SK-N-SH treated with all-trans-retinoic acid at 6 μM for 48 hours (cell line): ENCODE measurements at regions not wholly inside any gene's neighbourhood (a gene's known extent, or its start where the extent isn't known, plus 50 kb on each side); places are given as distances from the start of the nearest gene placed in this dataset.

Experiments
- ARNTL ChIP-seq: fragments of 450-650 bp; formaldehyde crosslinking; IDR thresholded peaks from 2 replicates; pipeline ENCODE4 v1.5.0; 2020; ENCODE audit warnings: low read depth, mild to moderate bottlenecking, moderate library complexity, borderline replicate concordance
- ESRRG ChIP-seq: fragments of 250-450 bp; sonication (Bioruptor Pico); IDR thresholded peaks from 2 replicates; pipeline ENCODE4 v1.6.1; 2021; ENCODE audit warnings: mild to moderate bottlenecking
- TCF4 ChIP-seq: fragments of 250-450 bp; sonication (Bioruptor Pico); IDR thresholded peaks from 2 replicates; pipeline ENCODE4 v1.8.0; 2021; ENCODE audit warnings: mild to moderate bottlenecking, moderate library complexity, borderline replicate concordance
- TOX ChIP-seq: fragments of 250-450 bp; sonication (Bioruptor Pico); IDR thresholded peaks from 2 replicates; pipeline ENCODE4 v1.8.0; 2021; ENCODE audit warnings: mild to moderate bottlenecking, moderate library complexity, borderline replicate concordance
- ZNF70 ChIP-seq: fragments of 450-650 bp; formaldehyde crosslinking; IDR thresholded peaks from 2 replicates; pipeline ENCODE4 v1.5.0; 2020; ENCODE audit warnings: mild to moderate bottlenecking, moderate library complexity
- TF ChIP-seq, protein P1 (sequence below): fragments of 250-450 bp; sonication (Bioruptor Pico); IDR thresholded peaks from 2 replicates; pipeline ENCODE4 v1.5.0; 2020; ENCODE audit warnings: mild to moderate bottlenecking, moderate library complexity
- TF ChIP-seq, protein P2 (sequence below): fragments of 250-450 bp; sonication (Bioruptor Pico); IDR thresholded peaks from 2 replicates; pipeline ENCODE4 v1.8.0; 2020; ENCODE audit warnings: mild to moderate bottlenecking, moderate library complexity, borderline replicate concordance
- TF ChIP-seq, protein P3 (sequence below): fragments of 250-450 bp; sonication (Bioruptor Pico); IDR thresholded peaks from 2 replicates; pipeline ENCODE4 v1.5.1; 2020; ENCODE audit warnings: low read depth, mild to moderate bottlenecking, moderate library complexity

DNA sequence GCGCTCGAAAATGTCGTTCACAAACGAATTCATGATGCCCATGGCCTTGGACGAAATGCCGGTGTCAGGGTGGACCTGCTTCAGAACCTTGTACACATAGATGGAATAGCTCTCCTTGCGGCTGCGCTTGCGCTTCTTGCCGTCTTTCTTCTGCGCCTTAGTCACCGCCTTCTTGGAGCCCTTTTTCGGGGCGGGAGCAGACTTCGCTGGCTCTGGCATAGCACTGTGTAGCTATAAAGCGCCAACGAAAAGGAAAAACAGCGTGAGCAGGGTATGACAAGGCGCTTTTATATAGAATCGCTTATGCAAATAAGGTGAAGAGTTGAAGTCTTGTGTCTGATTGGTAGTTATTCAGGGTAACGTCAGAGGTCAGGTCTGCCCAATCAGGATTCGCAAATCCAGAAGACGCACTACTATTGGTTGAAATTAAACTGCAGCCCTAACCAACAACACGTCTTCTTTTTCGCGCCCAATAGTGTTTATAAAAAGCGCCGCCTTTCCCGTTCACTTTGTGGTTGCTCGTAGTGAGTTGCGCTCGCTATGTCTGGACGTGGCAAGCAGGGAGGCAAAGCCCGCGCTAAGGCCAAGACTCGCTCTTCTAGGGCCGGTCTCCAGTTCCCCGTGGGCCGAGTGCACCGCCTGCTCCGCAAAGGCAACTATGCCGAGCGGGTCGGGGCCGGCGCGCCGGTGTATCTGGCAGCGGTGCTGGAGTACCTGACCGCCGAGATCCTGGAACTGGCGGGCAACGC is 114.8 kb upstream of the PRSS16 start:
- TF ChIP-seq ARNTL (CRISPR knock-in tag): no peak
- TF ChIP-seq ZNF70 (CRISPR knock-in tag): no peak
- no peak for TF ChIP-seq TCF4 (CRISPR knock-in tag)
- TF ChIP-seq, protein P1, sequence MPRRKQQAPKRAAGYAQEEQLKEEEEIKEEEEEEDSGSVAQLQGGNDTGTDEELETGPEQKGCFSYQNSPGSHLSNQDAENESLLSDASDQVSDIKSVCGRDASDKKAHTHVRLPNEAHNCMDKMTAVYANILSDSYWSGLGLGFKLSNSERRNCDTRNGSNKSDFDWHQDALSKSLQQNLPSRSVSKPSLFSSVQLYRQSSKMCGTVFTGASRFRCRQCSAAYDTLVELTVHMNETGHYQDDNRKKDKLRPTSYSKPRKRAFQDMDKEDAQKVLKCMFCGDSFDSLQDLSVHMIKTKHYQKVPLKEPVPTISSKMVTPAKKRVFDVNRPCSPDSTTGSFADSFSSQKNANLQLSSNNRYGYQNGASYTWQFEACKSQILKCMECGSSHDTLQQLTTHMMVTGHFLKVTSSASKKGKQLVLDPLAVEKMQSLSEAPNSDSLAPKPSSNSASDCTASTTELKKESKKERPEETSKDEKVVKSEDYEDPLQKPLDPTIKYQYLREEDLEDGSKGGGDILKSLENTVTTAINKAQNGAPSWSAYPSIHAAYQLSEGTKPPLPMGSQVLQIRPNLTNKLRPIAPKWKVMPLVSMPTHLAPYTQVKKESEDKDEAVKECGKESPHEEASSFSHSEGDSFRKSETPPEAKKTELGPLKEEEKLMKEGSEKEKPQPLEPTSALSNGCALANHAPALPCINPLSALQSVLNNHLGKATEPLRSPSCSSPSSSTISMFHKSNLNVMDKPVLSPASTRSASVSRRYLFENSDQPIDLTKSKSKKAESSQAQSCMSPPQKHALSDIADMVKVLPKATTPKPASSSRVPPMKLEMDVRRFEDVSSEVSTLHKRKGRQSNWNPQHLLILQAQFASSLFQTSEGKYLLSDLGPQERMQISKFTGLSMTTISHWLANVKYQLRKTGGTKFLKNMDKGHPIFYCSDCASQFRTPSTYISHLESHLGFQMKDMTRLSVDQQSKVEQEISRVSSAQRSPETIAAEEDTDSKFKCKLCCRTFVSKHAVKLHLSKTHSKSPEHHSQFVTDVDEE: no peak
- TF ChIP-seq, protein P2, sequence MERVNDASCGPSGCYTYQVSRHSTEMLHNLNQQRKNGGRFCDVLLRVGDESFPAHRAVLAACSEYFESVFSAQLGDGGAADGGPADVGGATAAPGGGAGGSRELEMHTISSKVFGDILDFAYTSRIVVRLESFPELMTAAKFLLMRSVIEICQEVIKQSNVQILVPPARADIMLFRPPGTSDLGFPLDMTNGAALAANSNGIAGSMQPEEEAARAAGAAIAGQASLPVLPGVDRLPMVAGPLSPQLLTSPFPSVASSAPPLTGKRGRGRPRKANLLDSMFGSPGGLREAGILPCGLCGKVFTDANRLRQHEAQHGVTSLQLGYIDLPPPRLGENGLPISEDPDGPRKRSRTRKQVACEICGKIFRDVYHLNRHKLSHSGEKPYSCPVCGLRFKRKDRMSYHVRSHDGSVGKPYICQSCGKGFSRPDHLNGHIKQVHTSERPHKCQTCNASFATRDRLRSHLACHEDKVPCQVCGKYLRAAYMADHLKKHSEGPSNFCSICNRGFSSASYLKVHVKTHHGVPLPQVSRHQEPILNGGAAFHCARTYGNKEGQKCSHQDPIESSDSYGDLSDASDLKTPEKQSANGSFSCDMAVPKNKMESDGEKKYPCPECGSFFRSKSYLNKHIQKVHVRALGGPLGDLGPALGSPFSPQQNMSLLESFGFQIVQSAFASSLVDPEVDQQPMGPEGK: no peak
- TF ChIP-seq, protein P3, sequence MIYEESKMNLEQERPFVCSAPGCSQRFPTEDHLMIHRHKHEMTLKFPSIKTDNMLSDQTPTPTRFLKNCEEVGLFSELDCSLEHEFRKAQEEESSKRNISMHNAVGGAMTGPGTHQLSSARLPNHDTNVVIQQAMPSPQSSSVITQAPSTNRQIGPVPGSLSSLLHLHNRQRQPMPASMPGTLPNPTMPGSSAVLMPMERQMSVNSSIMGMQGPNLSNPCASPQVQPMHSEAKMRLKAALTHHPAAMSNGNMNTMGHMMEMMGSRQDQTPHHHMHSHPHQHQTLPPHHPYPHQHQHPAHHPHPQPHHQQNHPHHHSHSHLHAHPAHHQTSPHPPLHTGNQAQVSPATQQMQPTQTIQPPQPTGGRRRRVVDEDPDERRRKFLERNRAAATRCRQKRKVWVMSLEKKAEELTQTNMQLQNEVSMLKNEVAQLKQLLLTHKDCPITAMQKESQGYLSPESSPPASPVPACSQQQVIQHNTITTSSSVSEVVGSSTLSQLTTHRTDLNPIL: no peak
- no peak for TF ChIP-seq ESRRG (CRISPR knock-in tag)
- TF ChIP-seq TOX (CRISPR knock-in tag): no peak
